Endothelial cell of umbilical vein (primary cell): ENCODE measurements at regions not wholly inside any gene's neighbourhood (a gene's known extent, or its start where the extent isn't known, plus 50 kb on each side); places are given as distances from the start of the nearest gene placed in this dataset.

ENCODE experiments used
- BruUV-seq: library from RNA; stranded (reverse); fragments of 400-500 nt; replicated peaks from 2 replicates; lab custom pipeline; 2021; lab: Mats Ljungman, UMichigan
- CTCF ChIA-PET: fragments of 300-600, 350-600 bp; sonication (Branson Sonifier 250); formaldehyde crosslinking; loops from one replicate; lab custom pipeline; 2021; ENCODE audit warnings: antibody characterized with exemption, inconsistent platforms; lab: Charles Lee
- POLR2A ChIA-PET: fragments of 300-600, 350-600 bp; sonication (Branson Sonifier 250); formaldehyde crosslinking; loops from one replicate; lab custom pipeline; 2021; ENCODE audit warnings: antibody characterized with exemption, inconsistent platforms; lab: Charles Lee
- DNase-seq: peaks from one replicate; pipeline ENCODE4 v3.0.0-alpha.2; 2011; ENCODE audit warnings: low read depth, low spot score
- FAIRE-seq: peaks from 2 replicates; lab custom pipeline; 2011; peaks lifted over from hg19 to GRCh38; lab: Jason Lieb, UNC
- H2AFZ ChIP-seq: 2 replicates; pipeline ENCODE4 v1.6.0; 2012; ENCODE audit warnings: low read depth, low read length, control low read depth, inconsistent platforms
- H3K27ac ChIP-seq: 2 replicates; pipeline ENCODE4 v1.5.1; 2011; ENCODE audit warnings: low read depth, mild to moderate bottlenecking, control low read depth, low read length, moderate library complexity; ENCODE audit not compliant: insufficient read depth
- H3K27me3 ChIP-seq, 2 experiments: 2 replicates each; pipeline versions ENCODE4 v1.6.0 to v1.6.1; 2011; ENCODE audit warnings: low read length in 2 of 2, mixed read lengths in 1 of 2; ENCODE audit not compliant: control insufficient read depth in 2 of 2, insufficient read depth in 2 of 2
- H3K36me3 ChIP-seq, 2 experiments: 2 replicates in 1 of 2; 3 replicates in 1 of 2; pipeline ENCODE4 v1.5.1; 2011; ENCODE audit warnings: low read length in 2 of 2, mild to moderate bottlenecking in 1 of 2, moderate library complexity in 1 of 2; ENCODE audit not compliant: control insufficient read depth in 2 of 2, insufficient read depth in 2 of 2; ENCODE audit errors: extremely low read depth in 1 of 2
- H3K4me1 ChIP-seq: 3 replicates; pipeline ENCODE4 v1.5.1; 2011; ENCODE audit warnings: mild to moderate bottlenecking, low read length; ENCODE audit not compliant: control insufficient read depth, insufficient read depth; ENCODE audit errors: extremely low read depth
- H3K4me2 ChIP-seq: 2 replicates; pipeline ENCODE4 v1.6.1; 2011; ENCODE audit warnings: low read length, control low read depth, mixed read lengths; ENCODE audit not compliant: insufficient read depth
- H3K4me3 ChIP-seq, 3 experiments: fragments of 200-600 bp in 1 of 3; sonication (generic), shearing (Covaris generic) in 1 of 3; replicated peaks in 1 of 3; 2 replicates each; pipeline ENCODE4 v1.5.1; 2011 to 2016; ENCODE audit warnings: control low read depth in 3 of 3, low read length in 3 of 3, mild to moderate bottlenecking in 2 of 3, inconsistent platforms in 1 of 3, low read depth in 1 of 3, moderate library complexity in 1 of 3; ENCODE audit not compliant: insufficient read depth in 1 of 3
- H3K79me2 ChIP-seq: 2 replicates; pipeline ENCODE4 v1.6.0; 2012; ENCODE audit warnings: low read length, inconsistent platforms; ENCODE audit not compliant: control insufficient read depth, insufficient read depth
- H3K9ac ChIP-seq: replicated peaks from 2 replicates; pipeline ENCODE3; 2011; ENCODE audit warnings: low read length, control low read depth; ENCODE audit not compliant: insufficient read depth; ENCODE audit errors: extremely low read depth
- H3K9me1 ChIP-seq: replicated peaks from 3 replicates; pipeline ENCODE4 v1.6.0; 2011; ENCODE audit warnings: mild to moderate bottlenecking, low read length; ENCODE audit not compliant: control insufficient read depth, insufficient read depth; ENCODE audit errors: extremely low read depth
- H3K9me3 ChIP-seq: replicated peaks from 2 replicates; pipeline ENCODE4 v1.5.1; 2012; ENCODE audit warnings: low read length, inconsistent platforms; ENCODE audit not compliant: control insufficient read depth, insufficient read depth
- H4K20me1 ChIP-seq: replicated peaks from 2 replicates; pipeline ENCODE3; 2011; ENCODE audit warnings: mild to moderate bottlenecking, low read length; ENCODE audit not compliant: control insufficient read depth, insufficient read depth; ENCODE audit errors: extremely low read depth
- EZH2 ChIP-seq: IDR thresholded peaks from 2 replicates; pipeline ENCODE4 v1.6.1; 2012; ENCODE audit warnings: borderline replicate concordance, low read depth, mild to moderate bottlenecking, moderate library complexity, low read length, inconsistent platforms; ENCODE audit not compliant: severe bottlenecking
- FOS ChIP-seq: IDR thresholded peaks from 2 replicates; pipeline ENCODE4 v1.6.1; 2011; ENCODE audit warnings: mild to moderate bottlenecking, low read length, moderate library complexity, borderline replicate concordance; ENCODE audit not compliant: insufficient read depth
- GATA2 ChIP-seq: IDR thresholded peaks from 2 replicates; pipeline ENCODE4 v1.7.0; 2011; ENCODE audit warnings: low read depth, mild to moderate bottlenecking, moderate library complexity, mixed read lengths, low read length; ENCODE audit not compliant: insufficient read length, insufficient read depth
- JUN ChIP-seq: IDR thresholded peaks from 2 replicates; pipeline ENCODE4 v1.6.1; 2011; ENCODE audit warnings: borderline replicate concordance, low read depth; ENCODE audit not compliant: insufficient read length, insufficient read depth
- MYC ChIP-seq: IDR thresholded peaks from one replicate; pipeline ENCODE4 v1.6.1; 2011; ENCODE audit warnings: mild to moderate bottlenecking, low read depth, low read length
- POLR2A ChIP-seq: IDR thresholded peaks from 2 replicates; pipeline ENCODE4 v1.6.1; 2012; ENCODE audit warnings: low read depth, mild to moderate bottlenecking, control low read depth, low read length
- POLR2AphosphoS5 ChIP-seq: IDR thresholded peaks from 2 replicates; pipeline ENCODE4 v1.6.1; 2012; ENCODE audit warnings: low read depth, mild to moderate bottlenecking, control low read depth, low read length, moderate library complexity; ENCODE audit not compliant: insufficient read depth
- dilution Hi-C: fragments of 300-500 bp; cut with MboI; formaldehyde crosslinking; loops from one replicate; pipeline ENCODE4 v1.15.0; 2019; ENCODE audit warnings: low sequenced_read_pairs; ENCODE audit not compliant: extremely low pct_ligation_motif_present
- intact Hi-C: fragments of 100-400 bp; cut with micrococcal nuclease; formaldehyde crosslinking; loops from one replicate; pipeline ENCODE4 v1.10.0; 2022
- TF ChIP-seq, protein P1 (sequence below), 2 donors: IDR thresholded peaks; 1 replicate in 1 of 2; 2 replicates in 1 of 2; pipeline ENCODE4 v1.5.1; 2011; ENCODE audit warnings: low read length in 2 of 2, mild to moderate bottlenecking in 2 of 2, moderate library complexity in 2 of 2, control low read depth in 1 of 2, inconsistent platforms in 1 of 2, low read depth in 1 of 2; ENCODE audit not compliant: insufficient read depth in 1 of 2; ENCODE audit errors: extremely low read depth in 1 of 2
- TF ChIP-seq, protein P2 (sequence below): IDR thresholded peaks from 2 replicates; pipeline ENCODE4 v1.6.1; 2011; ENCODE audit not compliant: insufficient read depth, insufficient read length

DNA sequence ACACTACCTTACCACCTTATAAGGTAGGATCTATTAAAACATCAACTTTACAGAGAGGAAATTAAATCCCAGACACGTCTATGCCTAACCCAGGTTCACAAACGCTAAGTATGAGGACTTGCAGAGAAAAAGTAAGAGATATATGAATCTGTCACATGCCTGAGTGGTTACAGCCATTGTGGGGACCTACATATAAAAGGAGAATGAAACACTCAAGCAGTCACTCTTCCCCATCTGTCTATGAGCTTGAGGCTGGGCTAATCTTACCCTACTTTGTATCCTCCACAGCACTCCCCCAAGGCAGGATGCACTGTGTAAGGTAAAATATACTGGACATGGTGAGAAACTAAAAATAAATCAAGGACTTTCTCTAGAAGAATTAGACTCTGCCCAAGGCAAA is 339.9 kb downstream of the HNRNPD start:
- no peak for TF ChIP-seq EZH2
- no peak for TF ChIP-seq FOS
- TF ChIP-seq, protein P1, sequence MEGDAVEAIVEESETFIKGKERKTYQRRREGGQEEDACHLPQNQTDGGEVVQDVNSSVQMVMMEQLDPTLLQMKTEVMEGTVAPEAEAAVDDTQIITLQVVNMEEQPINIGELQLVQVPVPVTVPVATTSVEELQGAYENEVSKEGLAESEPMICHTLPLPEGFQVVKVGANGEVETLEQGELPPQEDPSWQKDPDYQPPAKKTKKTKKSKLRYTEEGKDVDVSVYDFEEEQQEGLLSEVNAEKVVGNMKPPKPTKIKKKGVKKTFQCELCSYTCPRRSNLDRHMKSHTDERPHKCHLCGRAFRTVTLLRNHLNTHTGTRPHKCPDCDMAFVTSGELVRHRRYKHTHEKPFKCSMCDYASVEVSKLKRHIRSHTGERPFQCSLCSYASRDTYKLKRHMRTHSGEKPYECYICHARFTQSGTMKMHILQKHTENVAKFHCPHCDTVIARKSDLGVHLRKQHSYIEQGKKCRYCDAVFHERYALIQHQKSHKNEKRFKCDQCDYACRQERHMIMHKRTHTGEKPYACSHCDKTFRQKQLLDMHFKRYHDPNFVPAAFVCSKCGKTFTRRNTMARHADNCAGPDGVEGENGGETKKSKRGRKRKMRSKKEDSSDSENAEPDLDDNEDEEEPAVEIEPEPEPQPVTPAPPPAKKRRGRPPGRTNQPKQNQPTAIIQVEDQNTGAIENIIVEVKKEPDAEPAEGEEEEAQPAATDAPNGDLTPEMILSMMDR (IDR thresholded peaks at IDR 0.05; ENCODE audit: extremely low read depth in 1 of 2, insufficient read depth in 1 of 2, low read depth in 1 of 2, low read length in 2 of 2): no peak
- no peak for TF ChIP-seq POLR2AphosphoS5
- TF ChIP-seq, protein P2, sequence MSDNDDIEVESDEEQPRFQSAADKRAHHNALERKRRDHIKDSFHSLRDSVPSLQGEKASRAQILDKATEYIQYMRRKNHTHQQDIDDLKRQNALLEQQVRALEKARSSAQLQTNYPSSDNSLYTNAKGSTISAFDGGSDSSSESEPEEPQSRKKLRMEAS: no peak
- no peak for TF ChIP-seq MYC
- TF ChIP-seq JUN: no peak
- no peak for TF ChIP-seq POLR2A
- no peak for TF ChIP-seq GATA2
- intact Hi-C loops: no loop called here
- Histone ChIP-seq H4K20me1 (no peaks in the 10 kb centered on the region), H3K79me2 (no peaks in the 10 kb centered on the region), H3K27ac (no peak overlapping the region), H3K4me3 (no peak overlapping the region), H3K36me3 (no peaks in the 10 kb centered on the region), H3K9me1 (no peaks in the 10 kb centered on the region), H2AFZ (no peak overlapping the region), H3K9me3 (no peaks in the 10 kb centered on the region), H3K27me3 (no peaks in the 10 kb centered on the region), H3K4me2 (no peak overlapping the region), H3K4me1 (no peaks in the 10 kb centered on the region), H3K9ac (no peak overlapping the region)
- ChIA-PET CTCF (no interaction called here), POLR2A (no interaction called here)
- no TSS peak for BruUV-seq
- dilution Hi-C loops: no loop called here
- DNase-seq (no peak), FAIRE-seq (no peak)
